HG03159 (cell line): ENCODE measurements at regions not wholly inside any gene's neighbourhood (a gene's known extent, or its start where the extent isn't known, plus 50 kb on each side); places are given as distances from the start of the nearest gene placed in this dataset.
"Not testable (repeated sequence)": the region's sequence is repeated elsewhere in the genome, so short reads cannot be mapped to it uniquely, and the experiment has no call there.

Experiments used
- ATAC-seq: cut with Tn5 transposase; IDR thresholded peaks from one replicate; pipeline ENCODE4 v1.9.1; 2021; ENCODE audit warnings: mild to moderate bottlenecking, moderate library complexity; ENCODE audit not compliant: unreplicated experiment

- no peak for ATAC-seq
Observed at GRCh38 chr21:35395728-35396127, 346.6 kb upstream of the RUNX1 start.

- ATAC-seq, result no peak
Observed at GRCh38 chr21:35394634-35395369, 345.7 kb upstream of the RUNX1 start.

- no peak for ATAC-seq
Observed at GRCh38 chr21:35394049-35394448, 344.9 kb upstream of the RUNX1 start.

- no peak for ATAC-seq
Observed at GRCh38 chr21:35390013-35390776, 341.1 kb upstream of the RUNX1 start.

DNA sequence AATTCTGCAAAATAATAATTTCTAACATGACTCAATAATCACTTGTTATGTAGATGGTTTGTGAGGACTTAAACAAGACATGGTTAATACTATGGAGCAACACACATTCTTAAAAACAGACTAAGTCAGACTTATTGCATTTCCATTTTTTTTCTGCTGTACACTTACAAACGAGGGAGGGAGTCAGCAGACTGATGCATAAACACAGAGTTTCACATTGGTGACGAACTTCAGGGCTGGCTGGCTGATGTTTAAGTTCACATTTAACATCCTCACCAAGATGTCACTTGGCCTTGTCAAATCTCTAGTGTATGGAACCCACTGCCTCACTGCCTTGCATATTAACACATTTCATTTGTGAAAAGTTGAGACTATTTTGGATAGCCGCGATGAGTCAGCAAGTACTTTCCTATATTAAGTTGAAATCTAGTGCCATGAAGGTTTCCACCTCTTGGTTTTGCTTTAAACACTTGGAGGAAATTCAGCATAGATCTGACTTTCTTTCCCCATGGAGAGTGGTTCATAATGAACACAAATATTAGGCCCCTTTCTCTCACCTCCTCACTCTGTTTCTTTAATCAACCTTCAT lies 337.5 kb upstream of the RUNX1 start:
- no peak for ATAC-seq

DNA sequence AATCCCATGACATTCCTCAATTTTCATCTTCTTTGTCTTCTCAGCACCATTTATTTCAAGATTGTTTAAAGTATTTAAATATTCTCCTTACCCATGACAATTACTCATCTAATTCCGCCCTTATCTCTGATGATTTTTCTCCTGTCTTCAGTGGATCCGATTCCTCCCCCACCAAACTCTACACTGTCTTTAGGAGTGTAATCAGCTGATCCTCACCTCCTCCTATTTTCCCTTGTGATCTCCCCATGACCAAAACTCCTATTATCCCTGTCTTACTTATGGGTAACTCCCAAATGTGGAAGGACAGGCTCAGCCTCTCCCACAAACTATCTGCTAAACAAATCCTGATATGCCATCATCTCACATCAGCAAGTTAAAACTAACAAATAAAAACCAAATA lies 335.3 kb upstream of the RUNX1 start:
- ATAC-seq, result no peak

GRCh38 chr21:35382696-35383095 lies 333.6 kb upstream of the RUNX1 start:
- no peak for ATAC-seq

DNA sequence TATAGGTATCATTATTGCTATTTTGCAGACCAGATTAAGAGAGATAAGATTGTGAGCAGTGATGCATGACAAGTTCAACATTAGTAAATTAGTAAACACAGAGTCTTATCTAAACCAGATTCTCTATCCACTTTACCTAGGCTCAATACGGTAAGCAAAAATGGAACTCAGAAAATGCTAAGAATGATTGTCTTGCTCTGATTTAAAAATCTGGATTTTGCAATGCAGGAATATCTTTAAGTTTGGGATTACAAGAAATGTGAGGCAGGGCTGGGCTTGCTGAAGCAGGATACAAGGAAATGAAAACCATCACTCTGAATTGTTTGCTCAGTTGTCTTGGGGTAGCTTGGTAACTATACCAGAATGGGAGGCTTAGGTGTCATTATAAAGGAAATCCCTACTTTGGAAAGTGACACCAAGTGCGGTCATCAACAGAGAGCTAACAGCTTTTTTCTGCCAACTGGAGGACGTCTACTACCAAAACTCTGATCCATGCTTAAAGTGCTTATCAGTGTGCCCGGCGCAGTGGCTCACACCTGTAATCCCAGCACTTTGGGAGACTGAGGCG lies 332.7 kb upstream of the RUNX1 start:
- no peak for ATAC-seq

- ATAC-seq, result not testable (repeated sequence)
Observed at GRCh38 chr21:35380304-35380703, 331.2 kb upstream of the RUNX1 start.

DNA sequence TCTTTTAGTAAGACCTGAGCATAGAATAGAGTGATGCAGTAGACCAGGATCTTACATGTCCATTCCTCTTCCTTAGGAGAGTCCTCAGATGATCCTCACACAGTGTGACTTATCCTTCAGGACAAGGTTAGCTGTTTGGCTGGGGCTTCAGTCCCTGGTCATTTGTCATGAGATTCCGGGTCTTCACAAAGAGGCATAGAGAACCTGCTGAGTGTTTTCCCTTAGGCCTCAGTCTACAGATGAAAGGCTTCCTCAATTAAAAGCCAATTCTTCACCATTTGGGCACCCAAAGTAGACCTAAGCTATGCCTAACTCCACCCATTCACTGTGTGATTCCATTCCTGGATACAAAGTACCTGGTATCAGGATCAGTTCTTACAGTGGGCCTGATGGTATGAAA lies 329.8 kb upstream of the RUNX1 start:
- no peak for ATAC-seq

DNA sequence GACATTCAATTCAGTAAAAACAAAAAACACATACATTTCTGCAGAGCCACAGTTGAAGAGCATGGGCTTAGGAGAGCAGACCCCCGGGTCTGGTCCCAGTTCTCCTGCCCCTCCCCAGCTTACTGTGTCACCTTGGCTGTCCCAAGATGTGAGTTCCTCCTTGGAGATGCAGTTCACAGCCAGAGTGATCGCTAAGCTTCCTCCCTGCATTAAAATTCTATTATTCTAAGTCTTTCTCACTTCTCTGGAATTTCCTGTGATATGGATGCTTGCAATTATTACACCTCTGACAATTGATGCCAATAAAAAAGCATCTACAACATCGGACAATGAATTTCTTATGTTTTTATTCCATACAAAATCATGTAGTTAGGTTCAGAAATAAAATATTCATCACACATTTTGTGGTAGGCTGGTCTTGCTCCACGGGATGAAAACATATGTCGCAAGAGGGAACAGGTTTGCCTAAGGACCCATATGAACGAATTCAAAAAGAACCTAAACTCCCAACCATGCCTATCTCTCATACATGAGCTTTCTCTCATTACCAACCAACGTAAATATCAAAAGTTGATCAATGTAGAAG lies 328.5 kb upstream of the RUNX1 start:
- no peak for ATAC-seq

- ATAC-seq, result no peak
Observed at GRCh38 chr21:35376406-35377135, 327.5 kb upstream of the RUNX1 start.

GRCh38 chr21:35375115-35375514 lies 326.0 kb upstream of the RUNX1 start:
- ATAC-seq, result no peak

DNA sequence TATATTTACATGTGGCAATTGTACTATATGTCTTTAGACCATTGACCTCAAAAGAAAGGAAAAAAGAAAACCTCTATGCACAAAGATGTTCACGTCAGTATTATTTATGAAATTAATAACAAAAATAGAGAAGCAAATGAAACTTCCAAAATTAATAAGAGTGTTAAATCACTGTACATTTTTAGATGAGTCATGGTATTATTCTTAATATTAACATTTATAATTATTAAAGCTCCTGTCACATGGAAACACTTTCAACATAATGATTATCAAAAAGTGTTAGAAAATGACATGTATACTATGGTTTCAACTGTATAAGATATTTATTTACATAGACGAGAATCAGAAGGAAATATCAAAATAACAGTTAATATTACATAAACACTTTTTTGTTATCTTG lies 324.9 kb upstream of the RUNX1 start:
- no peak for ATAC-seq

DNA sequence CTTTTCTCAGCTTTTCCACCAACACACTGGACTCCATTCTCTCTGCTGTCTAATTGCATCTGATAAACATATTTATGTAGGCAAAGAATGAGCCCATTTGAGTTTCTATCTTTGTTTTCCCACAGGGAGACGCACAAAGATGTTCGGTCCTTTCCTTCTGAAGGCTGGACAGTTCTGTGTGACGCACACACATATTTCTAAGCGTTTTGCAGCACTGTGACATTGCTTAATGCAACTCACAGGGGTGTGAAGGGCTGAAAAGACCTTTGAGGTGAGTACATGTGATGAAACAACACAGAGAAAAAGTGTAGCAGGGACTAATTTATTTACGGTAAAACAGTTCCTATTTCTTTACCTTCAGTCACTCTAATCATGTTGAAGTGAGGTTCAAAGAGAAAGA lies 323.1 kb upstream of the RUNX1 start:
- ATAC-seq, result no peak

- no peak for ATAC-seq
Observed at GRCh38 chr21:35370671-35371070, 321.6 kb upstream of the RUNX1 start.

DNA sequence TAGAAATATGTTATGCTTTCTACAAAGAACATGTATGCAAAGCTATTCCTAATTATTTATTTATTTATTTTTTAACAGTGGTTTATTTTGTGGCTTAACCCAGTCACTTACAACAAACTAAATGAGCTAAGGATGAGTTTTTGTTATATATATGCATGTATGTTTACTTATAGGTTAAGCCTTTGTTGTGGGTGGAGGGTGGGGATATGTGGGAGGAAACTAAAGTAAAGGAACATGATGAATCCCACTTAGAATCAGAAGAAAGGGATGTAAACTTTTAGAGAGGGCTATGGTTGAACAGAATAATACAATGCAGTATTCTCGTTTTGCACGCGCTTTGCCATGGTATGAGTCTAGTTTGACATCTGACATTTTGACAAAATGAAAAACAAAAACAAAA lies 321.0 kb upstream of the RUNX1 start:
- ATAC-seq, result no peak

GRCh38 chr21:35368326-35368725 lies 319.2 kb upstream of the RUNX1 start:
- ATAC-seq, result no peak

DNA sequence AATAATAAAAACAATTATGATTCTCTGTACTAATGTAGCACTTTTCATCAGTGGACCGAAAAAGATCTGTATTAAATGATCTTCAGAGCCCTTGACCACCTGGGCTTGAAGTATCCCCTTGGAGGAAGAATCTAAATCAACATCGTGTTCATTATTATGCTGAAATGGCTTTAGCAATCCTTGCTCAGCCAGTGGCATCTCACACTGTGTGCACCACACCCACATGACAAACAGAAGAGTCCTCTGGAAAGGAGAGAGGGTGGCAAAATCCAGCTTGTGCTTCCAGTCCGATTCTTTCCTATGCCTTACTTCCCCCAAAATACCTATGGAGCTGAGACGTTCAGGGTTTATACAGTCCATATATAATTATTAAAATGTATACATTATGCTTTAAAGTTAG lies 318.5 kb upstream of the RUNX1 start:
- ATAC-seq, result no peak

- no peak for ATAC-seq
Observed at GRCh38 chr21:35366394-35367080, 317.4 kb upstream of the RUNX1 start.
